B cell (primary cell): ENCODE measurements at regions not wholly inside any gene's neighbourhood (a gene's known extent, or its start where the extent isn't known, plus 50 kb on each side); places are given as distances from the start of the nearest gene placed in this dataset.

Experiments used
- ATAC-seq: fragments of 200-7000 bp; cut with Tn5 transposase; one replicate; pipeline ENCODE4 v1.10.0; 2021; ENCODE audit warnings: low read depth, mild to moderate bottlenecking, moderate number of reproducible peaks, moderate library complexity
- CTCF ChIA-PET: fragments of 350-600 bp; sonication (Branson Sonifier 250); formaldehyde crosslinking; loops from one replicate; lab custom pipeline; 2021; ENCODE audit warnings: antibody characterized with exemption, inconsistent platforms; lab: Charles Lee
- POLR2A ChIA-PET: fragments of 350-600 bp; sonication (Branson Sonifier 250); formaldehyde crosslinking; loops from one replicate; lab custom pipeline; 2021; ENCODE audit warnings: antibody characterized with exemption; lab: Charles Lee
- DNase-seq: peaks from one replicate; pipeline ENCODE4 v3.0.0; 2013
- H2AFZ ChIP-seq: 2 replicates; pipeline ENCODE4 v1.6.1; 2012; ENCODE audit warnings: mild to moderate bottlenecking, low read depth, low read length; ENCODE audit not compliant: insufficient read depth, poor library complexity, severe bottlenecking
- H3K27ac ChIP-seq, 2 donors: 1 replicate in 1 of 2; 2 replicates in 1 of 2; pipeline ENCODE4 v1.5.1; 2012 to 2013; ENCODE audit warnings: low read length in 2 of 2, mild to moderate bottlenecking in 2 of 2, moderate library complexity in 1 of 2
- H3K27me3 ChIP-seq, 4 experiments: fragments of 200-600 bp in 1 of 4; sonication (generic) in 1 of 4; replicated peaks in 1 of 4; 1 replicate in 2 of 4; 2 replicates in 2 of 4; pipeline versions ENCODE4 v1.6.1 to v1.7.0; 2013 to 2016; ENCODE audit warnings: low read length in 3 of 4, mild to moderate bottlenecking in 2 of 4, mixed read lengths in 1 of 4, moderate library complexity in 1 of 4; ENCODE audit not compliant: insufficient read depth in 4 of 4, control insufficient read depth in 3 of 4; ENCODE audit errors: control extremely low read depth in 1 of 4
- H3K36me3 ChIP-seq, 2 experiments: replicated peaks in 1 of 2; 1 replicate in 1 of 2; 2 replicates in 1 of 2; pipeline versions ENCODE4 v1.6.1 to v1.7.1; 2013; ENCODE audit warnings: low read length in 1 of 2; ENCODE audit not compliant: insufficient read depth in 2 of 2, control insufficient read depth in 1 of 2; ENCODE audit errors: control extremely low read depth in 1 of 2, extremely low read depth in 1 of 2
- H3K4me1 ChIP-seq, 2 donors: fragments of 200-600 bp in 1 of 2; sonication (generic) in 1 of 2; 1 replicate in 1 of 2; 2 replicates in 1 of 2; pipeline versions ENCODE4 v1.5.1 to v1.6.1; 2013 to 2017; ENCODE audit warnings: low read length in 2 of 2; ENCODE audit not compliant: control insufficient read depth in 2 of 2, insufficient read depth in 2 of 2
- H3K4me2 ChIP-seq: replicated peaks from 2 replicates; pipeline ENCODE3; 2012; ENCODE audit warnings: mild to moderate bottlenecking, low read depth, low read length; ENCODE audit not compliant: poor library complexity, severe bottlenecking
- H3K4me3 ChIP-seq, 5 experiments: fragments of 200-600 bp in 1 of 5; sonication (generic) in 1 of 5; 1 replicate in 3 of 5; 2 replicates in 2 of 5; pipeline versions ENCODE4 v1.5.1 to v1.7.0; 2011 to 2016; ENCODE audit warnings: low read length in 4 of 5, mild to moderate bottlenecking in 4 of 5, low read depth in 2 of 5, control low read depth in 1 of 5, moderate library complexity in 1 of 5; ENCODE audit not compliant: insufficient read depth in 1 of 5; ENCODE audit errors: control extremely low read depth in 1 of 5, extremely low read depth in 1 of 5
- H3K79me2 ChIP-seq: fragments of 200-600 bp; sonication (generic); one replicate; pipeline ENCODE4 v1.6.0; 2016; ENCODE audit warnings: low read length; ENCODE audit not compliant: control insufficient read depth, insufficient read depth
- H3K9ac ChIP-seq: fragments of 200-600 bp; sonication (generic); 2 replicates; pipeline ENCODE4 v1.6.1; 2017; ENCODE audit warnings: mild to moderate bottlenecking, low read length, moderate library complexity
- H3K9me3 ChIP-seq, 3 donors: one replicate each; pipeline versions ENCODE4 v1.6.1 to v1.7.1; 2013; ENCODE audit warnings: low read length in 2 of 3; ENCODE audit not compliant: control insufficient read depth in 2 of 3, insufficient read depth in 1 of 3; ENCODE audit errors: control extremely low read depth in 1 of 3
- H4K20me1 ChIP-seq: 2 replicates; pipeline ENCODE4 v1.6.0; 2012; ENCODE audit warnings: mild to moderate bottlenecking, low read length; ENCODE audit not compliant: insufficient read depth, control insufficient read depth, poor library complexity, severe bottlenecking
- H3K27ac Mint-ChIP-seq: one replicate; pipeline ENCODE4 v1.8.0; 2021; ENCODE audit warnings: mixed read lengths
- H3K27me3 Mint-ChIP-seq: one replicate; pipeline ENCODE4 v1.8.0; 2021; ENCODE audit warnings: mixed read lengths
- H3K4me1 Mint-ChIP-seq: one replicate; pipeline ENCODE4 v1.8.0; 2021; ENCODE audit warnings: mixed read lengths
- H3K4me3 Mint-ChIP-seq: one replicate; pipeline ENCODE4 v1.8.0; 2021; ENCODE audit warnings: mixed read lengths
- H3K9me3 Mint-ChIP-seq: one replicate; pipeline ENCODE4 v1.8.0; 2022; ENCODE audit warnings: mixed read lengths; ENCODE audit not compliant: insufficient read depth
- CTCF ChIP-seq: fragments of 200-600 bp; IDR thresholded peaks from one replicate; pipeline ENCODE4 v1.8.0; 2022; ENCODE audit warnings: antibody characterized with exemption, mild to moderate bottlenecking
- EZH2 ChIP-seq: IDR thresholded peaks from 2 replicates; pipeline ENCODE4 v1.6.1; 2012; ENCODE audit warnings: borderline replicate concordance, low read depth, mild to moderate bottlenecking, moderate library complexity, low read length; ENCODE audit not compliant: insufficient read depth, poor library complexity, severe bottlenecking
- WGBS: methylation state at CpG from one replicate; pipeline ENCODE4 v1.1.5; 2013; ENCODE audit warnings: missing lambda C conversion rate; ENCODE audit not compliant: insufficient coverage; 5-methylcytosine and 5-hydroxymethylcytosine counted together
- intact Hi-C: fragments of 100-400 bp; cut with micrococcal nuclease; formaldehyde crosslinking; loops from one replicate; pipeline ENCODE4 v1.10.0; 2022

- Mint-ChIP-seq H3K4me1 (no peaks in the 10 kb centered on the region), H3K9me3 (no peaks in the 10 kb centered on the region), H3K27me3 (peaks cover 6% of the 10 kb centered on the region), H3K4me3 (no peak overlapping the region), H3K27ac (no peak overlapping the region)
- Histone ChIP-seq H4K20me1 (no peaks in the 10 kb centered on the region), H3K27me3 (peaks cover 0 to 5% (median 0%) of the 10 kb centered on the region in 4 experiments), H3K4me3 (no peak overlapping the region), H3K79me2 (no peaks in the 10 kb centered on the region), H3K9me3 (no peaks in the 10 kb centered on the region), H3K4me2 (no peak overlapping the region), H3K27ac (no peak overlapping the region), H3K36me3 (no peaks in the 10 kb centered on the region), H3K9ac (no peak overlapping the region), H3K4me1 (no peaks in the 10 kb centered on the region), H2AFZ (no peak overlapping the region)
- TF ChIP-seq EZH2 (no peak), CTCF (no peak)
- WGBS: 96% methylated on average over 2 of the region's 2 CpGs
- ChIA-PET CTCF (no interaction called here), POLR2A (no interaction called here)
- DNase-seq (no peak), ATAC-seq (no peak)
- intact Hi-C loops: no loop called here
Observed at GRCh38 chr12:65761301-65761700, 63.0 kb upstream of the HMGA2 start.

- TF ChIP-seq EZH2: no peak
- TF ChIP-seq CTCF: no peak
- POLR2A ChIA-PET: no interaction called here
- intact Hi-C loops: no loop called here
Observed at GRCh38 chr12:65764325-65764724, 60.0 kb upstream of the HMGA2 start.

More at GRCh38 chr12:65764325-65764724, 60.0 kb upstream of the HMGA2 start:
- H3K4me1 ChIP-seq: no peaks in the 10 kb centered on the region
- CTCF ChIA-PET: no interaction called here
- no peak for ATAC-seq
- Mint-ChIP-seq H3K27ac (no peak overlapping the region), H3K4me3 (no peak overlapping the region), H3K27me3 (peaks cover 6% of the 10 kb centered on the region), H3K4me1 (no peaks in the 10 kb centered on the region), H3K9me3 (no peaks in the 10 kb centered on the region)
- no CpG with 5 or more reads among the region's 2 CpGs for WGBS
- no peaks in the 10 kb centered on the region for H4K20me1 ChIP-seq
- H3K79me2 ChIP-seq: no peaks in the 10 kb centered on the region
- no peak overlapping the region for H3K4me2 ChIP-seq
- no peak overlapping the region for H3K9ac ChIP-seq
- no peak for DNase-seq
- no peak overlapping the region for H2AFZ ChIP-seq
- H3K27me3 ChIP-seq: peaks cover 0 to 8% (median 0%) of the 10 kb centered on the region in 4 experiments
- H3K9me3 ChIP-seq: no peaks in the 10 kb centered on the region
- H3K36me3 ChIP-seq: no peaks in the 10 kb centered on the region
- H3K4me3 ChIP-seq: no peak overlapping the region
- no peak overlapping the region for H3K27ac ChIP-seq
